CD4-positive, alpha-beta T cell (primary cell): ENCODE measurements at regions not wholly inside any gene's neighbourhood (a gene's known extent, or its start where the extent isn't known, plus 50 kb on each side); places are given as distances from the start of the nearest gene placed in this dataset.

Source experiments
- ATAC-seq: fragments of 200-7000 bp; cut with Tn5 transposase; one replicate; pipeline ENCODE4 v1.10.0; 2022; ENCODE audit warnings: mild to moderate bottlenecking; ENCODE audit not compliant: poor library complexity
- CTCF ChIA-PET: fragments of 350-600 bp; sonication (Branson Sonifier 250); formaldehyde crosslinking; loops from one replicate; lab custom pipeline; 2021; ENCODE audit warnings: antibody characterized with exemption, inconsistent platforms; lab: Charles Lee
- POLR2A ChIA-PET: fragments of 350-600 bp; sonication (Branson Sonifier 250); formaldehyde crosslinking; loops from one replicate; lab custom pipeline; 2021; ENCODE audit warnings: antibody characterized with exemption, inconsistent platforms; lab: Charles Lee
- DNase-seq, 14 experiments: peaks; one replicate each; pipeline ENCODE4 v3.0.0-alpha.2; 2013 to 2020; ENCODE audit warnings: mixed read lengths in 2 of 14
- H3K27ac ChIP-seq, 2 donors: one replicate each; pipeline versions ENCODE4 v1.5.1 to v1.7.0; 2013; ENCODE audit warnings: low read length in 2 of 2, low read depth in 1 of 2, mild to moderate bottlenecking in 1 of 2
- H3K27me3 ChIP-seq, 2 experiments: 1 replicate in 1 of 2; 2 replicates in 1 of 2; pipeline versions ENCODE4 v1.6.1 to v1.7.0; 2013; ENCODE audit warnings: low read length in 2 of 2, control low read depth in 1 of 2, mild to moderate bottlenecking in 1 of 2, moderate library complexity in 1 of 2; ENCODE audit not compliant: insufficient read depth in 2 of 2, control insufficient read depth in 1 of 2
- H3K36me3 ChIP-seq: one replicate; pipeline ENCODE4 v1.6.1; 2013; ENCODE audit warnings: low read length, control low read depth; ENCODE audit not compliant: insufficient read depth
- H3K4me1 ChIP-seq: one replicate; pipeline ENCODE4 v1.6.1; 2013; ENCODE audit warnings: low read length, control low read depth; ENCODE audit not compliant: insufficient read depth
- H3K4me3 ChIP-seq: one replicate; pipeline ENCODE4 v1.5.1; 2013; ENCODE audit warnings: mild to moderate bottlenecking, low read length, moderate library complexity
- H3K9me3 ChIP-seq, 2 experiments: 1 replicate in 1 of 2; 2 replicates in 1 of 2; pipeline versions ENCODE4 v1.6.1 to v1.7.0; 2013; ENCODE audit warnings: low read length in 2 of 2, mild to moderate bottlenecking in 2 of 2, control low read depth in 1 of 2, moderate library complexity in 1 of 2; ENCODE audit not compliant: control insufficient read depth in 1 of 2, insufficient read depth in 1 of 2
- H3K27ac Mint-ChIP-seq: one replicate; pipeline ENCODE4 v1.8.0; 2020; ENCODE audit warnings: mixed read lengths
- H3K27me3 Mint-ChIP-seq: one replicate; pipeline ENCODE4 v1.8.0; 2021; ENCODE audit warnings: mixed read lengths
- H3K36me3 Mint-ChIP-seq: one replicate; pipeline ENCODE4 v1.8.0; 2021; ENCODE audit warnings: low read depth, mixed read lengths
- H3K4me1 Mint-ChIP-seq: one replicate; pipeline ENCODE4 v1.8.0; 2021; ENCODE audit warnings: low read depth, mixed read lengths
- H3K4me3 Mint-ChIP-seq: one replicate; pipeline ENCODE4 v1.8.0; 2020; ENCODE audit warnings: mild to moderate bottlenecking, mixed read lengths
- H3K9me3 Mint-ChIP-seq: one replicate; pipeline ENCODE4 v1.8.0; 2020; ENCODE audit warnings: mixed read lengths
- intact Hi-C, 2 experiments: fragments of 100-400 bp; cut with DNase I in 1 of 2; cut with micrococcal nuclease in 1 of 2; formaldehyde crosslinking; loops; one replicate each; pipeline versions ENCODE4 v1.15.1 to v1.9.0; 2023 to 2025; cut with DNase I, micrococcal nuclease
- TF ChIP-seq, protein P1 (sequence below): fragments of 200-600 bp; IDR thresholded peaks from one replicate; pipeline ENCODE4 v1.8.0; 2022; ENCODE audit warnings: antibody characterized with exemption, mild to moderate bottlenecking

DNA sequence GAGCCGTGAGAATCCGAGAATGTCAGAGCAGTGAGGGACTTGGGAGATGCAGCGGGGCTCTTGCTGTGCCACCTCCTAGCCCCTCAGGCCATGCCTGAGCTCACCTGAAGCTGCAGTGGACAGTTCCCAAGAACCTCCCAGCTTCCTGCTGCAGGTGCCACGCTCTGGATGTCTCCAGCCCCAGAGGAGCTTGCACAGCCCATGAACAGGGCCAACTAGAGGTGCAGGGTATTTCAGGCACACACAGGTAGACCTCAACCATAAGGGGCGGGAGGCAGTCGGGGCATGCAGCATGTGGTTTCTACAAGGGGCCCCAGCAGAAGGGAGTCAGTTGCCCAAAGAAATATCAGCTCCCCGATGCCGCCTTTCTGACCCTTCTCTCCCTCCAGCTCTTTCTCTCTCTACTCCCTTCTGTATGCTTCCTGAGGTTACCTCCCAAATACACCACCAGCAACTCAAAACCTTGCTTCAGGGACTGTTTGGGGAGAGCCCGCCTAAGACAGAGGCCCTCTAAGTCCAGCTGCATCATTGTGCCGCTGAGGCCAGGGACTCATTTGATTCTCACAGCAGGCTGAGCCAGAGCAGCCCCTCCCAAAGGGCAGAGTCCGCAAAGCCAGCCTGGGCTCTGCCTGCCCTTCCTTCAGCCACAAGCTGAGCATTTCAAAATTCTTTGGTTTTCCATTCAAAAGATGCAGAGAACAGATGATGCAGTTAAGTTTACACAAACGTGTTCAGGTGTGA, 209.8 kb downstream of the MATN1 start:
- H3K27me3 Mint-ChIP-seq: peaks cover 26% of the 10 kb centered on the region
- ATAC-seq (no peak), DNase-seq (no peak)
- Histone ChIP-seq H3K4me1 (no peaks in the 10 kb centered on the region), H3K4me3 (no peak overlapping the region), H3K36me3 (no peaks in the 10 kb centered on the region), H3K27ac (no peak overlapping the region), H3K9me3 (no peaks in the 10 kb centered on the region), H3K27me3 (peaks cover 0 to 2% of the 10 kb centered on the region in 2 experiments)
- H3K9me3 Mint-ChIP-seq: no peaks in the 10 kb centered on the region
- H3K36me3 Mint-ChIP-seq: no peaks in the 10 kb centered on the region
- no peak overlapping the region for H3K4me3 Mint-ChIP-seq
- ChIA-PET CTCF (no interaction called here), POLR2A (no interaction called here)
- intact Hi-C loops: no loop called here
- no peak overlapping the region for H3K27ac Mint-ChIP-seq
- TF ChIP-seq, protein P1, sequence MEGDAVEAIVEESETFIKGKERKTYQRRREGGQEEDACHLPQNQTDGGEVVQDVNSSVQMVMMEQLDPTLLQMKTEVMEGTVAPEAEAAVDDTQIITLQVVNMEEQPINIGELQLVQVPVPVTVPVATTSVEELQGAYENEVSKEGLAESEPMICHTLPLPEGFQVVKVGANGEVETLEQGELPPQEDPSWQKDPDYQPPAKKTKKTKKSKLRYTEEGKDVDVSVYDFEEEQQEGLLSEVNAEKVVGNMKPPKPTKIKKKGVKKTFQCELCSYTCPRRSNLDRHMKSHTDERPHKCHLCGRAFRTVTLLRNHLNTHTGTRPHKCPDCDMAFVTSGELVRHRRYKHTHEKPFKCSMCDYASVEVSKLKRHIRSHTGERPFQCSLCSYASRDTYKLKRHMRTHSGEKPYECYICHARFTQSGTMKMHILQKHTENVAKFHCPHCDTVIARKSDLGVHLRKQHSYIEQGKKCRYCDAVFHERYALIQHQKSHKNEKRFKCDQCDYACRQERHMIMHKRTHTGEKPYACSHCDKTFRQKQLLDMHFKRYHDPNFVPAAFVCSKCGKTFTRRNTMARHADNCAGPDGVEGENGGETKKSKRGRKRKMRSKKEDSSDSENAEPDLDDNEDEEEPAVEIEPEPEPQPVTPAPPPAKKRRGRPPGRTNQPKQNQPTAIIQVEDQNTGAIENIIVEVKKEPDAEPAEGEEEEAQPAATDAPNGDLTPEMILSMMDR: no peak
- no peaks in the 10 kb centered on the region for H3K4me1 Mint-ChIP-seq

DNA sequence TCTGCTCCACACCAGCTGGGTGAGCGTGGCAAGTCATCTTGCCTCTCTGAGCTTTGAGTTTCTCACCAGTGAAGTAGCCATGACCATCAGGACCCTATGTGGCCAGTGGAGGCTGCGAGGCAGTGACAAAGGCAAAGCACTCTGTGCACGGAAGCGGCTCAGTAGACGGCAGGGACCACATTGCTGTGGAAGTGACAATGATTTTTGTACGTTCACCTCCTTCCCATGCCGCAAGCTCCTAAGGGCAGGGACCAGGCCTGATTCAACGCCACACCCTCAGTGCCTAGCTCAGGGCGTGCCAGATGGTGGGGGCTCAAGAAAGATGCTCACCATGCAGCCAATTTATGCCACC, 210.5 kb downstream of the MATN1 start:
- ChIA-PET CTCF (no interaction called here), POLR2A (no interaction called here)
- no peak for ATAC-seq
- no peak overlapping the region for H3K4me3 Mint-ChIP-seq
- no peaks in the 10 kb centered on the region for H3K4me1 Mint-ChIP-seq
- peaks cover 29% of the 10 kb centered on the region for H3K27me3 Mint-ChIP-seq
- Histone ChIP-seq H3K36me3 (no peaks in the 10 kb centered on the region), H3K4me3 (no peak overlapping the region), H3K9me3 (no peaks in the 10 kb centered on the region), H3K27me3 (peaks cover 2 to 4% of the 10 kb centered on the region in 2 experiments), H3K4me1 (no peaks in the 10 kb centered on the region), H3K27ac (no peak overlapping the region)
- H3K9me3 Mint-ChIP-seq: no peaks in the 10 kb centered on the region
- TF ChIP-seq, protein P1: no peak
- intact Hi-C loops: no loop called here
- H3K27ac Mint-ChIP-seq: no peak overlapping the region
- H3K36me3 Mint-ChIP-seq: no peaks in the 10 kb centered on the region
- DNase-seq: no peak

DNA sequence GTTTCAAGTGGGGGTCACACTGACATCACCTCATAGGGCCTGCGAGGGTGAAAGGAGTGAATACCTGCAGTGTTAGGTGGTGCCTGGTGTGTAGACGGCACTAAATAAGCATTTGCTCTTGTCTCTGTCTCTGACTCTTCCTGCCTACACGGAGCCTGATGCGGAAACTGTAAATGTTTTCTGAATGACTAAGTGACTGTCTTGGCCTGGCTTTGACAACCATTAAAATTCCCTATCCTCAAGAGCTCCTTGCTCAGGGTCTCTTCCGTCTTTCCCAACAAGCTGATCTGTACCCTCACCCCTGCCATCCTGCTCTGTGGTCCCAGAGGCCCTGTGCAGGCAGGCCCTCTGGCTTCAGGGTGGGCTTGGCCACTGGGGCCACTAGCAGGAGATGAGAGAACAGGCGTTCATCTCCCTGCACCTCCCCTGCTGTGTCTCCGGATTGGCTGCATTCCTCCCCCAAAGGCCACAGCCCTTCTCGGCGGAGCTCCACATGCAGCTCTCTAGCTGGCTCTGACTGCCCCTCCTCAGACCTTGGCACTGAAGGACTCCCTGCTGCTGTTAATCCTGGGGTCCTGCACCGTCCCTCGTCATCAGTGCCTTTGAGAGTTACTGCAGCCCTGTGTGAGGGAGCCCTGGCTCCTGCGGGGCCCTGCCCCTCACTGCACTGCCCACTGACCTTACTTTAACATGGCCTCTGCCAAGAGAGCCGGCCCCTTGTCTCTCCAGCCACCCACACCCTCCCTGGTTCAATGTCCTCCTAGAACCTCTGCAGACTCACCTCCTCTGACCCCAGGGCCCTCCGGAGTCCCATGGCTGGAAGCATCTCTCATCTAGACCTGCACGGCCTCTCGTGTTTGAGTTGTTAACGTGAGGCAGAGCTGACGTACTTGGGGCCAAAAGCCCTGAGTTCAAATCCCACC, 211.1 kb downstream of the MATN1 start:
- H3K27ac ChIP-seq: no peak overlapping the region
- Mint-ChIP-seq H3K4me1 (no peaks in the 10 kb centered on the region), H3K27ac (no peak overlapping the region), H3K4me3 (no peak overlapping the region), H3K27me3 (peaks cover 26% of the 10 kb centered on the region), H3K36me3 (no peaks in the 10 kb centered on the region), H3K9me3 (no peaks in the 10 kb centered on the region)
- TF ChIP-seq, protein P1: no peak
- H3K4me3 ChIP-seq: no peak overlapping the region
- H3K36me3 ChIP-seq: no peaks in the 10 kb centered on the region
- peaks cover 2 to 4% of the 10 kb centered on the region in 2 experiments for H3K27me3 ChIP-seq
- ChIA-PET CTCF (no interaction called here), POLR2A (no interaction called here)
- DNase-seq: no peak
- ATAC-seq: no peak
- no peaks in the 10 kb centered on the region for H3K4me1 ChIP-seq
- intact Hi-C loops: no loop called here
- no peaks in the 10 kb centered on the region for H3K9me3 ChIP-seq
